K562 (cell line): ENCODE measurements at regions not wholly inside any gene's neighbourhood (a gene's known extent, or its start where the extent isn't known, plus 50 kb on each side); places are given as distances from the start of the nearest gene placed in this dataset.

Experiments
- CGGBP1 ChIP-seq: fragments of 250-450 bp; sonication (Bioruptor Pico); IDR thresholded peaks from 2 replicates; pipeline ENCODE4 v1.9.0; 2021; ENCODE audit warnings: mild to moderate bottlenecking
- CTCFL ChIP-seq: IDR thresholded peaks from 2 replicates; pipeline ENCODE4 v1.6.1; 2011; ENCODE audit warnings: borderline replicate concordance, low read depth, mild to moderate bottlenecking, moderate library complexity, low read length; ENCODE audit not compliant: insufficient read depth, poor library complexity, severe bottlenecking
- ESRRA ChIP-seq: fragments of 450-650 bp; IDR thresholded peaks from 2 replicates; pipeline ENCODE4 v1.6.1; 2014; ENCODE audit warnings: low read depth, mild to moderate bottlenecking, moderate library complexity, borderline replicate concordance
- GABPB1 ChIP-seq: sonication (generic); formaldehyde crosslinking; IDR thresholded peaks from 2 replicates; pipeline ENCODE4 v1.8.0; 2022; ENCODE audit warnings: mild to moderate bottlenecking, missing genetic modification reagents
- HDAC8 ChIP-seq: fragments of 450-650 bp; IDR thresholded peaks from 2 replicates; pipeline ENCODE4 v1.6.1; 2016; ENCODE audit warnings: mild to moderate bottlenecking, missing genetic modification characterization, moderate library complexity, missing compliant biosample characterization
- HNRNPH1 ChIP-seq: fragments of 200-400 bp; formaldehyde crosslinking; optimal IDR thresholded peaks from 2 replicates; pipeline ENCODE3; 2017; ENCODE audit warnings: low read depth, mild to moderate bottlenecking, low read length, moderate library complexity
- MAZ ChIP-seq, 2 experiments: fragments of 450-650 bp in 1 of 2; sonication (generic) in 1 of 2; formaldehyde crosslinking; IDR thresholded peaks in 1 of 2; conservative IDR thresholded peaks in 1 of 2; 2 replicates each; pipeline versions ENCODE4 v1.4.0 to v1.5.0; 2020; ENCODE audit warnings: mild to moderate bottlenecking in 1 of 2, missing genetic modification reagents in 1 of 2
- MTF1 ChIP-seq: fragments of 250-450 bp; sonication (Bioruptor Pico); IDR thresholded peaks from 2 replicates; pipeline ENCODE4 v1.9.0; 2021; ENCODE audit warnings: moderate library complexity, mild to moderate bottlenecking, inconsistent platforms, borderline replicate concordance
- NFRKB ChIP-seq: fragments of 450-650 bp; IDR thresholded peaks from 2 replicates; pipeline ENCODE4 v1.6.1; 2016; ENCODE audit warnings: low read depth
- PBX2 ChIP-seq, 2 experiments: IDR thresholded peaks in 1 of 2; conservative IDR thresholded peaks in 1 of 2; 2 replicates each; pipeline ENCODE4 v1.6.1; 2016; ENCODE audit warnings: low read depth in 2 of 2, mild to moderate bottlenecking in 1 of 2, missing compliant biosample characterization in 1 of 2, missing genetic modification characterization in 1 of 2, moderate library complexity in 1 of 2
- YY1 ChIP-seq, 3 experiments: IDR thresholded peaks; 2 replicates each; pipeline ENCODE4 v1.6.1; 2011; ENCODE audit warnings: low read length in 2 of 3, mild to moderate bottlenecking in 2 of 3, moderate library complexity in 2 of 3, borderline replicate concordance in 1 of 3, control low read depth in 1 of 3, low read depth in 1 of 3; ENCODE audit not compliant: insufficient read depth in 3 of 3, insufficient replicate concordance in 2 of 3, control insufficient read depth in 1 of 3, insufficient read length in 1 of 3; ENCODE audit errors: extremely low read depth in 1 of 3
- ZNF217 ChIP-seq: sonication (generic); formaldehyde crosslinking; IDR thresholded peaks from 2 replicates; pipeline ENCODE4 v1.8.0; 2022; ENCODE audit warnings: mild to moderate bottlenecking, missing genetic modification reagents
- ZNF398 ChIP-seq: fragments of 250-450 bp; sonication (Bioruptor Pico); IDR thresholded peaks from 2 replicates; pipeline ENCODE4 v1.8.0; 2021; ENCODE audit warnings: moderate library complexity, mild to moderate bottlenecking, inconsistent platforms
- ZNF512 ChIP-seq: IDR thresholded peaks from 2 replicates; pipeline ENCODE4 v1.6.1; 2016; ENCODE audit warnings: missing genetic modification characterization, missing compliant biosample characterization
- ZNF699 ChIP-seq: fragments of 250-450 bp; sonication (Bioruptor Pico); IDR thresholded peaks from 2 replicates; pipeline ENCODE4 v1.8.0; 2021; ENCODE audit warnings: mild to moderate bottlenecking, moderate library complexity; ENCODE audit not compliant: insufficient replicate concordance

- TF ChIP-seq CTCFL: no peak
- TF ChIP-seq CGGBP1: no peak
- TF ChIP-seq MTF1 (CRISPR knock-in tag): no peak
- TF ChIP-seq ZNF217: no peak
- TF ChIP-seq HDAC8 (tag): no peak
- no peak for TF ChIP-seq MAZ (CRISPR knock-in tag; conservative IDR thresholded peaks at IDR 0.05 in 1 of 2, IDR thresholded peaks at IDR 0.05 in 1 of 2)
- no peak for TF ChIP-seq HNRNPH1
- no peak for TF ChIP-seq GABPB1 (CRISPR knock-in tag)
- TF ChIP-seq ESRRA: no peak
- no peak for TF ChIP-seq ZNF699 (CRISPR knock-in tag)
- TF ChIP-seq YY1 (IDR thresholded peaks at IDR 0.05; ENCODE audit: borderline replicate concordance in 1 of 3, control insufficient read depth in 1 of 3, extremely low read depth in 1 of 3, insufficient read depth in 3 of 3, insufficient read length in 1 of 3, insufficient replicate concordance in 2 of 3, low read depth in 1 of 3, low read length in 2 of 3): no peak
- no peak for TF ChIP-seq ZNF512 (tag)
- no peak for TF ChIP-seq ZNF398 (CRISPR knock-in tag)
- no peak for TF ChIP-seq NFRKB
- no peak for TF ChIP-seq PBX2 (CRISPR knock-in tag; IDR thresholded peaks at IDR 0.05; ENCODE audit: low read depth)
- TF ChIP-seq PBX2 (tag; conservative IDR thresholded peaks at IDR 0.05; ENCODE audit: low read depth): no peak
Measured at GRCh38 chr4:18278244-18278643, 256.7 kb upstream of the LCORL start (continued).
